A673 (cell line): ENCODE measurements at regions not wholly inside any gene's neighbourhood (a gene's known extent, or its start where the extent isn't known, plus 50 kb on each side); places are given as distances from the start of the nearest gene placed in this dataset.
"Not testable (repeated sequence)": the region's sequence is repeated elsewhere in the genome, so short reads cannot be mapped to it uniquely, and the experiment has no call there.

Experiments
- BruUV-seq: library from RNA; stranded (reverse); fragments of 400-500 nt; replicated peaks from 2 replicates; lab custom pipeline; 2021; lab: Mats Ljungman, UMichigan
- CTCF ChIA-PET: fragments of 300-600 bp; sonication (Branson Sonifier 250); formaldehyde crosslinking; loops from one replicate; lab custom pipeline; 2022; ENCODE audit warnings: antibody characterized with exemption; lab: Charles Lee
- POLR2A ChIA-PET: fragments of 300-600 bp; sonication (Branson Sonifier 250); formaldehyde crosslinking; loops from one replicate; lab custom pipeline; 2022; ENCODE audit warnings: antibody characterized with exemption; ENCODE audit not compliant: low non-redundant PET; lab: Charles Lee
- DNase-seq: peaks from one replicate; pipeline ENCODE4 v3.0.0-alpha.2; 2015; ENCODE audit warnings: low spot score
- H3K27ac ChIP-seq: fragments of 200-600 bp; sonication (generic); 2 replicates; pipeline ENCODE4 v1.5.1; 2016; ENCODE audit warnings: mixed run types, low read depth, mild to moderate bottlenecking, mixed read lengths, antibody characterized with exemption, low read length; ENCODE audit not compliant: poor library complexity, severe bottlenecking
- H3K27me3 ChIP-seq: fragments of 200-600 bp; sonication (generic); replicated peaks from 2 replicates; pipeline ENCODE4 v1.6.1; 2017; ENCODE audit warnings: mixed run types, low read depth, mild to moderate bottlenecking, mixed read lengths, antibody characterized with exemption, low read length; ENCODE audit not compliant: insufficient read depth, poor library complexity
- H3K36me3 ChIP-seq: fragments of 200-600 bp; sonication (generic); 2 replicates; pipeline ENCODE4 v1.6.1; 2016; ENCODE audit warnings: mixed run types, mild to moderate bottlenecking, mixed read lengths, antibody characterized with exemption, low read length; ENCODE audit not compliant: insufficient read depth, poor library complexity, severe bottlenecking
- H3K4me1 ChIP-seq: fragments of 200-600 bp; sonication (generic); 2 replicates; pipeline ENCODE4 v1.6.1; 2017; ENCODE audit warnings: mixed run types, mild to moderate bottlenecking, mixed read lengths, antibody characterized with exemption, low read length; ENCODE audit not compliant: insufficient read depth, poor library complexity, severe bottlenecking
- H3K4me3 ChIP-seq: fragments of 200-600 bp; sonication (generic); 2 replicates; pipeline ENCODE4 v1.5.1; 2016; ENCODE audit warnings: low read depth, mixed run types, mild to moderate bottlenecking, mixed read lengths, low read length; ENCODE audit not compliant: poor library complexity, severe bottlenecking
- H3K9me3 ChIP-seq: fragments of 200-600 bp; sonication (generic); 2 replicates; pipeline ENCODE4 v1.6.1; 2016; ENCODE audit warnings: mixed run types, low read depth, mild to moderate bottlenecking, mixed read lengths, antibody characterized with exemption, low read length; ENCODE audit not compliant: poor library complexity, severe bottlenecking
- EZH2 ChIP-seq: fragments of 200-600 bp; sonication (generic); IDR thresholded peaks from 2 replicates; pipeline ENCODE4 v1.6.1; 2017; ENCODE audit warnings: borderline replicate concordance, low read depth, mild to moderate bottlenecking, mixed read lengths, antibody characterized with exemption, low read length; ENCODE audit not compliant: poor library complexity, severe bottlenecking
- intact Hi-C: fragments of 100-400 bp; cut with micrococcal nuclease; formaldehyde crosslinking; loops from one replicate; pipeline ENCODE4 v1.10.0; 2022; ENCODE audit not compliant: unreplicated experiment
- TF ChIP-seq, protein P1 (sequence below): fragments of 300-800, 200-600 bp; sonication (generic); conservative IDR thresholded peaks from 2 replicates; pipeline ENCODE4 v1.5.1; 2017; ENCODE audit warnings: low read depth, mild to moderate bottlenecking, antibody characterized with exemption, low read length, moderate library complexity, mixed read lengths

DNA sequence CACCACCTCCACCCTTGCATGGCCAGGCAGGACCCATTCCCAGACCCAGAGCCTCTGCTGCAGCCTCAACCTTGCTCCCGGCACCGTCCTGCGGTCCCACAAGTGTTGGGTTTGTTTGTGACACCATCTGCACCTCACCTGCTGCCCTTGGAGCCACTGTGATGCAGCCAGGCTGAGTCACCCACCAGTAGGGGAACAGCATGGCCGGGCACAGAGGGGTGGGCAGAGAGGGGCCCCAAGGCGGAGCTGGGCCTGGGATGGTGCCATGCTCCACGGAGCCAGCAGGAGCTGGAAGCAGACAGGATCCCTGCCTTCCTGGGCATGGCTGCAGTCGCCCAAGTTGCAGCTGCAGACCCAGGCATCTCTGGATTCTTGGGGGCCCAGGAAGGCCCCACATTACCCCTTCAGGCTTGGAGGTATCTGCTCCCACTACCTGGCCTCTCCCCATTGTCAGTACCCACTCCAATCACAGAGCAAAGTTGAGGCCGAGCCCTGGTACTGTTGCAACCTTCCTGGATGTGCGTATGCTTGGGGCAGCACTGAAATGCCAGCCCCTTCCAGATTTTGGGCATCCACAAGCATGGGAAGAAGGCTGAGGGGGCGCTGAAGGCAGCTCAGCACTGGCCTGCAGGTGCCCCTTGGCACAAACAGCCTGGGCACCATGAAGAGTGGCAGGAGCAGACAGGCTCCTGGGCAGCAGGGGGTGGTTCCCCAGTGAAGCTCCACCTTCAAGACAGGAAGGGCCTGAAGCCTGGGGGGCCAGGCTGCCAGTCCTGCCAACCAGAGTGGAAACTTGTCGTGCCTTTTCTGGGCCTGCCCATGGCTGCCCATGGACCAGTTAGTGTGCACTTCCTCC lies 172.8 kb downstream of the MATN1 start:
- ChIA-PET POLR2A (no interaction called here), CTCF (no interaction called here)
- Histone ChIP-seq H3K4me1 (no peaks in the 10 kb centered on the region), H3K27me3 (no peaks in the 10 kb centered on the region), H3K4me3 (no peak overlapping the region), H3K27ac (no peak overlapping the region), H3K9me3 (no peaks in the 10 kb centered on the region), H3K36me3 (no peaks in the 10 kb centered on the region)
- intact Hi-C loops: no loop called here
- no TSS peak for BruUV-seq
- TF ChIP-seq, protein P1, sequence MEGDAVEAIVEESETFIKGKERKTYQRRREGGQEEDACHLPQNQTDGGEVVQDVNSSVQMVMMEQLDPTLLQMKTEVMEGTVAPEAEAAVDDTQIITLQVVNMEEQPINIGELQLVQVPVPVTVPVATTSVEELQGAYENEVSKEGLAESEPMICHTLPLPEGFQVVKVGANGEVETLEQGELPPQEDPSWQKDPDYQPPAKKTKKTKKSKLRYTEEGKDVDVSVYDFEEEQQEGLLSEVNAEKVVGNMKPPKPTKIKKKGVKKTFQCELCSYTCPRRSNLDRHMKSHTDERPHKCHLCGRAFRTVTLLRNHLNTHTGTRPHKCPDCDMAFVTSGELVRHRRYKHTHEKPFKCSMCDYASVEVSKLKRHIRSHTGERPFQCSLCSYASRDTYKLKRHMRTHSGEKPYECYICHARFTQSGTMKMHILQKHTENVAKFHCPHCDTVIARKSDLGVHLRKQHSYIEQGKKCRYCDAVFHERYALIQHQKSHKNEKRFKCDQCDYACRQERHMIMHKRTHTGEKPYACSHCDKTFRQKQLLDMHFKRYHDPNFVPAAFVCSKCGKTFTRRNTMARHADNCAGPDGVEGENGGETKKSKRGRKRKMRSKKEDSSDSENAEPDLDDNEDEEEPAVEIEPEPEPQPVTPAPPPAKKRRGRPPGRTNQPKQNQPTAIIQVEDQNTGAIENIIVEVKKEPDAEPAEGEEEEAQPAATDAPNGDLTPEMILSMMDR: no peak
- TF ChIP-seq EZH2: no peak
- DNase-seq: no peak

DNA sequence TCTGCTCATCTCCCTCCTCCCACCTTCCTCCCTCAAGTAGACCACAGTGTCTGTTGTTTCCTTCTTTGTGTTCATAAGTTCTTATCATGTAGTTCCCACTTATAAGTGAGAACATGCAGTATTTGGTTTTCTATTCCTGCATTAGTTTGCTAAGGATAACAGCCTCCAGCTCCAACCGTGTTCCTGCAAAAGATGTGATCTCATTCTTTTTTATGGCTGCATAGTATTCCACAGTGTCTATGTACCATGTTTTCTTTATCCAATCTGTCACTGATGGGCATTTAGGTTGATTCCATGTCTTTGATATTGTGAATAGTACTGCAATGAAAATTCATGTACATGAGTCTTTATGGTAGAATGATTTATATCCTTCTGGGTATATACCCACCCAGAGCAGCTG lies 173.5 kb downstream of the MATN1 start:
- H3K36me3 ChIP-seq, CTCF ChIA-PET, H3K9me3 ChIP-seq, H3K27ac ChIP-seq, H3K27me3 ChIP-seq, BruUV-seq, H3K4me3 ChIP-seq, DNase-seq, H3K4me1 ChIP-seq, intact Hi-C loops, POLR2A ChIA-PET: not testable (repeated sequence)

DNA sequence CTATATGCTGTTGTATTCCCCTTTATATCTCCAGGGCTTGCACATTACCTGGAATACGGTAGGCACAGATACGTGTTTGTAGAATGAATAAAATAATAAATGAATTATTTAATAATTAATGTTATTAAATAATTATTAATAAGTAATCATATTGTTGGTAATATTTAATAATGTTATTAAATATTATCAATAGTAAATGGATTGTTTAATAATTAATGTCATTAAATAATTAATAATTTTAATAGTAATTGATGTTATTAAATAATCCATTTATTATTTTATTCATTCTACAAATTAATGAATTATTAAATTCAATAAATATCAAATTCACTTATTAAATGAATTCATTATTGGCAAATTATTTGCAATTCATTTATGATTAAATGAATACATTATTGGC lies 175.1 kb downstream of the MATN1 start:
- Histone ChIP-seq H3K36me3 (no peaks in the 10 kb centered on the region), H3K4me3 (no peak overlapping the region), H3K27me3 (no peaks in the 10 kb centered on the region), H3K27ac (no peak overlapping the region), H3K9me3 (no peaks in the 10 kb centered on the region), H3K4me1 (no peaks in the 10 kb centered on the region)
- ChIA-PET POLR2A (no interaction called here), CTCF (no interaction called here)
- DNase-seq: no peak
- TF ChIP-seq, protein P1: no peak
- TF ChIP-seq EZH2: no peak
- intact Hi-C loops: no loop called here
- BruUV-seq: no TSS peak

DNA sequence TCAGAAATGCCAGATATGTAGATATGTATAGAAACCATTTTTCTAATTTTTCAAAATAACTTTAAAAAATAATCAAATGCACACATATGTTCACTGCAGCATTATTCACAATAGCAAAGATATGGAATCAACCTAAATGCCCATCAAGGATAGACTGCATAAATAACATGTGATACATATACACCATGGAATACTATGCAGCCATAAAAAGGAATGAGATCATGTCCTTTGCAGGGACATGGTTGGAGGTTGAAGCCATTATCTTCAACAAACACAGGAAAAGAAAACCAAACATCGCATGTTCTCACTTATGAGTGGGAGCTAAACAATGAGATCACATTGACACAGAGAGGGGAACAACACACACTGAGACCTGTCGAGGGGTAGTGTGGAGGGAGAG lies 176.1 kb downstream of the MATN1 start:
- H3K27ac ChIP-seq, H3K36me3 ChIP-seq, intact Hi-C loops, H3K27me3 ChIP-seq, DNase-seq, CTCF ChIA-PET, H3K9me3 ChIP-seq, H3K4me1 ChIP-seq, POLR2A ChIA-PET, BruUV-seq, H3K4me3 ChIP-seq: not testable (repeated sequence)
